ENCODE measurements at regions not wholly inside any gene's neighbourhood (a gene's known extent, or its start where the extent isn't known, plus 50 kb on each side); places are given as distances from the start of the nearest gene placed in this dataset.

DNA sequence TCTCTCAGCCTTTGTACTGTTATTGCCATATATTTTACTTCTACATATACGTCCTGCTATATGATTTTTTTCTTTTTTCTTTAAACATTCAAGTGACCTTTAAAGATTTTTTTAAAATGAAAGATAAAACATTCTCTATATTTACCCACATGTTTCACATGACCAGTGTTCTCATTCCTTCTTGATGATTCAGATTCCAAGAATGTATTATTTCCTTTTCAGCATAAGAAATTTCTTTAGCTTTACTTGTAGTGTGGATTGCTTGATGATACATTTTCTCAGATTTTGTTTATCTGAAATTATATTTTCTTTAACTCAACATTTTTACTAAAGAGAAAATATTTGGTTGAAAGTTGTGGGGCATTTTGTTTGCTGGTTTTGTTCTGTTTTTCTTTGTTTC is 792.1 kb downstream of the BRINP1 start:
- TF ChIP-seq, protein P1, sequence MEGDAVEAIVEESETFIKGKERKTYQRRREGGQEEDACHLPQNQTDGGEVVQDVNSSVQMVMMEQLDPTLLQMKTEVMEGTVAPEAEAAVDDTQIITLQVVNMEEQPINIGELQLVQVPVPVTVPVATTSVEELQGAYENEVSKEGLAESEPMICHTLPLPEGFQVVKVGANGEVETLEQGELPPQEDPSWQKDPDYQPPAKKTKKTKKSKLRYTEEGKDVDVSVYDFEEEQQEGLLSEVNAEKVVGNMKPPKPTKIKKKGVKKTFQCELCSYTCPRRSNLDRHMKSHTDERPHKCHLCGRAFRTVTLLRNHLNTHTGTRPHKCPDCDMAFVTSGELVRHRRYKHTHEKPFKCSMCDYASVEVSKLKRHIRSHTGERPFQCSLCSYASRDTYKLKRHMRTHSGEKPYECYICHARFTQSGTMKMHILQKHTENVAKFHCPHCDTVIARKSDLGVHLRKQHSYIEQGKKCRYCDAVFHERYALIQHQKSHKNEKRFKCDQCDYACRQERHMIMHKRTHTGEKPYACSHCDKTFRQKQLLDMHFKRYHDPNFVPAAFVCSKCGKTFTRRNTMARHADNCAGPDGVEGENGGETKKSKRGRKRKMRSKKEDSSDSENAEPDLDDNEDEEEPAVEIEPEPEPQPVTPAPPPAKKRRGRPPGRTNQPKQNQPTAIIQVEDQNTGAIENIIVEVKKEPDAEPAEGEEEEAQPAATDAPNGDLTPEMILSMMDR (IDR thresholded peaks at IDR 0.05; ENCODE audit: low read length): no peak
- TF ChIP-seq EZH2 (IDR thresholded peaks at IDR 0.05; ENCODE audit: borderline replicate concordance, low read length): no peak

Measured in OCI-LY1 (cell line).